ENCODE measurements at regions not wholly inside any gene's neighbourhood (a gene's known extent, or its start where the extent isn't known, plus 50 kb on each side); places are given as distances from the start of the nearest gene placed in this dataset.

DNA sequence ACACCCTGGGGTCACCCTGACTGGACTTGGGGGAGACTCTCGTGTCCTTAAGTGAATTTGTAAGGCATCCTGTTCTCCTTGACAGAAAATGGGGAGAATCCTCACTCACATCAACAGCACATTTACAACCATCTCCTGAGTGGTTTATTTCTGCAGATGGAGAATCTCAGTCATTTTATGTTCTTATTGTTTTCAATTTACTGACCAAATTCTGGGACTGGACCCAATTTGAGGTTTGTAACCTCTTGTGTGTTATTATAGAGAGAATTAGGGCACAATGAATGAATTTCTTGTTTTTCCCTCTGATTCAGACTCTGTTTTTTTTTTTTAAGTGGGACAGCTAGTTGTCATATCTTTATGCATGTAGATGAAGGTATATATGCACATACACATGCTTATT, 104.9 kb downstream of the ADAMTS15 start:
- peaks cover 0 to 10% of the 10 kb centered on the region in 2 donors for H3K4me1 ChIP-seq (ENCODE audit: control insufficient read depth in 1 of 2, low read depth in 2 of 2)
- H3K27ac ChIP-seq: no peak overlapping the region
- H3K36me3 ChIP-seq: no peaks in the 10 kb centered on the region
- H3K4me3 ChIP-seq: no peak overlapping the region
- DNase-seq (ENCODE audit: low spot score) (no peak), ATAC-seq (ENCODE audit: insufficient number of reproducible peaks, low FRiP score, low read depth) (no peak)
- no peaks in the 10 kb centered on the region for H3K9me3 ChIP-seq
- H3K27me3 ChIP-seq (replicated peaks; ENCODE audit: insufficient read depth): no peaks in the 10 kb centered on the region
- TF ChIP-seq, protein P1, sequence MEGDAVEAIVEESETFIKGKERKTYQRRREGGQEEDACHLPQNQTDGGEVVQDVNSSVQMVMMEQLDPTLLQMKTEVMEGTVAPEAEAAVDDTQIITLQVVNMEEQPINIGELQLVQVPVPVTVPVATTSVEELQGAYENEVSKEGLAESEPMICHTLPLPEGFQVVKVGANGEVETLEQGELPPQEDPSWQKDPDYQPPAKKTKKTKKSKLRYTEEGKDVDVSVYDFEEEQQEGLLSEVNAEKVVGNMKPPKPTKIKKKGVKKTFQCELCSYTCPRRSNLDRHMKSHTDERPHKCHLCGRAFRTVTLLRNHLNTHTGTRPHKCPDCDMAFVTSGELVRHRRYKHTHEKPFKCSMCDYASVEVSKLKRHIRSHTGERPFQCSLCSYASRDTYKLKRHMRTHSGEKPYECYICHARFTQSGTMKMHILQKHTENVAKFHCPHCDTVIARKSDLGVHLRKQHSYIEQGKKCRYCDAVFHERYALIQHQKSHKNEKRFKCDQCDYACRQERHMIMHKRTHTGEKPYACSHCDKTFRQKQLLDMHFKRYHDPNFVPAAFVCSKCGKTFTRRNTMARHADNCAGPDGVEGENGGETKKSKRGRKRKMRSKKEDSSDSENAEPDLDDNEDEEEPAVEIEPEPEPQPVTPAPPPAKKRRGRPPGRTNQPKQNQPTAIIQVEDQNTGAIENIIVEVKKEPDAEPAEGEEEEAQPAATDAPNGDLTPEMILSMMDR (IDR thresholded peaks at IDR 0.05): no peak

DNA sequence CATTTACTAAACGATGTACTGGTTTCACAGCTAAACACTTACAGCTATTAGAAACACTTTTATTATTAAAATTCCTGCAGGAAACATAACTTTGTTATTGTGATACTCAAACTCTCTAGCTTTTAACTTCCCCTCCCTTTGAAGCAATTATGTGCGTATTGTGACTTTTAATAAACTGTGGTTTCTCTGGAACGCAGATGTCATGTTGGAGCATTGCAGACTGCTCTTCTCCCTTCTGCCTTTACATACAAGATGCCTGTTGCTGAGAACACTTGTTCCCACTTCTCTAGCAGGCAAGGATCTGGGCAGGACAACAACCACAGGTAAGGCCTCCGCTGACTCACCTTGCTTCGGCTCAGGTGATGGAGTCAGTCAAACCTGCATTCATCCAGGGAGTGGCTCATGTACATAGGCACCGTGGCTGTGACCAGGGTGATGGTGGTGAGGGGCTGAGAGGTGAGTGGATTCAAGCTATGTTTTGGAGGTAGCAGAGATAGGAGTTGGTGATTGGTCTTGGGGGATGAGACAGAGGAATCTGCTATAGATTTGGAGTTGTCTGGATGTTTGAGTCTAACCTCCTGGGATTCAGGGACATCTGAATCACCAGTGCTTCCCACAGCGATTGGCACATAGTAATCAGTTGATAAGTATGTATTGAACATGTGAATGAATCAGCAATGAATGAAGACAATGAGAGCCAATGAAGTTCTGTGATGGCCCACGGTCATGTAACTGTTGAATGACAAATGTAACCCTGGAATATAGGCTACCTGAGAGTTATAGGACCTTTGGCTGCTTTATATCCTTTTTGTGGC, 106.0 kb downstream of the ADAMTS15 start:
- Histone ChIP-seq H3K36me3 (no peaks in the 10 kb centered on the region), H3K4me3 (no peak overlapping the region), H3K27me3 (replicated peaks; ENCODE audit: insufficient read depth) (no peaks in the 10 kb centered on the region), H3K9me3 (no peaks in the 10 kb centered on the region), H3K27ac (no peak overlapping the region), H3K4me1 (ENCODE audit: control insufficient read depth in 1 of 2, low read depth in 2 of 2) (peaks cover 0 to 10% of the 10 kb centered on the region in 2 donors)
- TF ChIP-seq, protein P1 (IDR thresholded peaks at IDR 0.05): no peak
- ATAC-seq (ENCODE audit: insufficient number of reproducible peaks, low FRiP score, low read depth) (no peak), DNase-seq (ENCODE audit: low spot score) (no peak)

DNA sequence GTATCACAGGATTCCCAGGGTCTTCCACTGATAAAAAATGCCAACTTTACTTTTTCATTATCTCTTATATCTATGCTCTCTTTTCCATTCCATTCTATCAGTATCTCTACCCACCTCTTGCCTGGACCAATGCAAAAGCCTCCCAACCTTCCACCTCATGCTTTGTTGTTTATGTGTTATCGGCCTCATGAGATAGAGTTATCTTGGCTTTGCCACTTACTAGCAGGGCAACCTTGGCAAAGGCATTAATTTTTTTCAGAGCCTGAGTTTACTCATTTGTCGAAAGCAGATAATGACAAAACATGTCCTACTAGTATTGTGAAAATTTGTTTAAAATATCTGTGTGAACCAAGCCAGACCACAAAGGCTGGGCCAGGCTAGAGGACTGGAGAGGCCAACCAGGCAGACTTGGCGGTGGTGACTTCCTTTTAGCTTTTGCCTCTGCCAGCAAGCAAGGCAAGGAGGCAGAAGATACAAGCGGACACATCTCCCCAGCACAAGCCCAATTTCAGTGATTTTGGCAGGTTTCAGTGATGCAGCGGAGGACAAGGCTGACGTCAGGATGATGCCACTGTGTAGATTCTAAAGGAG, 106.9 kb downstream of the ADAMTS15 start:
- Histone ChIP-seq H3K27ac (no peak overlapping the region), H3K27me3 (replicated peaks; ENCODE audit: insufficient read depth) (no peaks in the 10 kb centered on the region), H3K4me1 (ENCODE audit: control insufficient read depth in 1 of 2, low read depth in 2 of 2) (peaks cover 0 to 11% of the 10 kb centered on the region in 2 donors), H3K4me3 (no peak overlapping the region), H3K36me3 (no peaks in the 10 kb centered on the region), H3K9me3 (no peaks in the 10 kb centered on the region)
- no peak for ATAC-seq (ENCODE audit: insufficient number of reproducible peaks, low FRiP score, low read depth)
- no peak for DNase-seq (ENCODE audit: low spot score)
- TF ChIP-seq, protein P1 (IDR thresholded peaks at IDR 0.05): no peak

DNA sequence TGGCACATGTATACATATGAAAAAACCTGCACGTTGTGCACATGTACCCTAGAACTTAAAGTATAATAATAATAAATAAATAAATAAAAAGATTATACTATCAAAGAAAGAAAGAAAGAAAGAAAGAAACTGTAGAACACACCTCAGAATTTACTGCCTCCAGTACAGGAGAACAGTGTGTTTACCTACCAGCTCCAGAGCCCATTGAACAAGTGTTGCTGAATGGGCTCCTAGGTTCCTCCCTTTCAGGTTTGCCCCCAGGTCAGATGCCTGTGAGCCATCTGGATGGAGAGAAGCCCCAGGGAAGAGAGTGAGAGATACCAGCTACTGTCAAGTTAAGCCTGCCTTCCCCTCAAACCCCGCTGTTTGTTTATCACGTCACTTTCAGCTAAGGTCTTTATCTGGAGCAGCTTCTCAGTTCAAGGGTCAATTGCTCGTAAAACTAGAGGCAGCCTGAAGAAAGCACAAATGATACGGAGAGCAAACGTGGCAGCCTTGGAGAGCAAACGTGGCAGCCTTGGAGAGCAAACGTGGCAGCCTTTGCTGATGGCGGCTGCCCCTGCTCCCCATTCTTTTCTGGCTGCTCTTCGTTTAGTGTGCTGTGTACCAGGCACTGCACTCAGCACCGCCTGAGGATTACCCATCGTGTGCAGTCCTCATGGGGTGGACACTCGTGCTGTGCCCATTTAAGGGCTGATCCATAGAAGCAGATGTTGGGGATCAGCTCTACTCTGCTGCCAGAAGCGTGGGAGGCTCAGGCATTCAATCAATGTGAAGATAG, 111.7 kb downstream of the ADAMTS15 start:
- peaks cover 0 to 30% of the 10 kb centered on the region in 2 donors for H3K4me1 ChIP-seq (ENCODE audit: control insufficient read depth in 1 of 2, low read depth in 2 of 2)
- no peaks in the 10 kb centered on the region for H3K27me3 ChIP-seq (replicated peaks; ENCODE audit: insufficient read depth)
- TF ChIP-seq, protein P1 (IDR thresholded peaks at IDR 0.05): no peak
- no peak overlapping the region for H3K27ac ChIP-seq
- H3K9me3 ChIP-seq: no peaks in the 10 kb centered on the region
- ATAC-seq (ENCODE audit: insufficient number of reproducible peaks, low FRiP score, low read depth) (no peak), DNase-seq (ENCODE audit: low spot score) (no peak)
- no peak overlapping the region for H3K4me3 ChIP-seq
- no peaks in the 10 kb centered on the region for H3K36me3 ChIP-seq

DNA sequence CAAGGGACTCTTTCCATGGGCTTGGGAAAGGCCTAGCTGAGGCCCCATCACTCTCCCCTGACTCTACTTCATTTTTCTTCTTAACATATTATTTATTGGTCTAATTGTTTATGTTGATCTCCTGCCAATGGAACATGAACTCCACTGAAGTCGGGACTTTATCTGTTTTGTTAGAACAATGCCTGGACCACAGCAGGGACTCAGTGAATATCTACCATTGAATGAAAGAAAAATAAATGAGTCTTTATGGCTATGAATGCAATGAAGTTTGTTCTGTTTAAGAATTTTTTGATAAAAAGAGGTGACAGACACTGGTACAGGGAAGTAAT, 112.3 kb downstream of the ADAMTS15 start:
- ATAC-seq (ENCODE audit: insufficient number of reproducible peaks, low FRiP score, low read depth) (no peak), DNase-seq (ENCODE audit: low spot score) (no peak)
- H3K4me1 ChIP-seq (ENCODE audit: control insufficient read depth in 1 of 2, low read depth in 2 of 2): peaks cover 0 to 27% of the 10 kb centered on the region in 2 donors
- H3K4me3 ChIP-seq: no peak overlapping the region
- no peaks in the 10 kb centered on the region for H3K27me3 ChIP-seq (replicated peaks; ENCODE audit: insufficient read depth)
- H3K36me3 ChIP-seq: no peaks in the 10 kb centered on the region
- H3K9me3 ChIP-seq: no peaks in the 10 kb centered on the region
- H3K27ac ChIP-seq: no peak overlapping the region
- TF ChIP-seq, protein P1 (IDR thresholded peaks at IDR 0.05): no peak
